Keratinocyte (primary cell): ENCODE measurements at regions not wholly inside any gene's neighbourhood (a gene's known extent, or its start where the extent isn't known, plus 50 kb on each side); places are given as distances from the start of the nearest gene placed in this dataset.

Experiments used
- DNase-seq: peaks from one replicate; pipeline ENCODE4 v3.0.0-alpha.2; 2011; ENCODE audit warnings: low read depth, missing footprints, low spot score
- FAIRE-seq: peaks from 2 replicates; lab custom pipeline; 2011; peaks lifted over from hg19 to GRCh38; lab: Jason Lieb, UNC
- H2AFZ ChIP-seq: 2 replicates; pipeline ENCODE4 v1.6.0; 2012; ENCODE audit warnings: low read length, control low read depth, inconsistent platforms; ENCODE audit not compliant: control insufficient read depth
- H3K27ac ChIP-seq: 2 replicates; pipeline ENCODE4 v1.5.1; 2011; ENCODE audit warnings: low read length; ENCODE audit not compliant: control insufficient read depth, insufficient read depth
- H3K27me3 ChIP-seq: 3 replicates; pipeline ENCODE4 v1.6.0; 2011; ENCODE audit warnings: low read length; ENCODE audit not compliant: control insufficient read depth, insufficient read depth; ENCODE audit errors: extremely low read depth
- H3K36me3 ChIP-seq, 2 experiments: 2 replicates in 1 of 2; 3 replicates in 1 of 2; pipeline ENCODE4 v1.5.1; 2011; ENCODE audit warnings: low read length in 2 of 2, mild to moderate bottlenecking in 1 of 2; ENCODE audit not compliant: control insufficient read depth in 2 of 2, insufficient read depth in 2 of 2; ENCODE audit errors: extremely low read depth in 1 of 2
- H3K4me1 ChIP-seq: 3 replicates; pipeline ENCODE4 v1.5.1; 2011; ENCODE audit warnings: low read length; ENCODE audit not compliant: control insufficient read depth, insufficient read depth; ENCODE audit errors: extremely low read depth
- H3K4me2 ChIP-seq: 3 replicates; pipeline ENCODE4 v1.6.0; 2011; ENCODE audit warnings: low read depth, low read length; ENCODE audit not compliant: control insufficient read depth, insufficient read depth; ENCODE audit errors: extremely low read depth
- H3K4me3 ChIP-seq, 3 experiments: fragments of 200-600 bp in 1 of 3; sonication (generic) in 1 of 3; 2 replicates in 2 of 3; 3 replicates in 1 of 3; pipeline ENCODE4 v1.5.1; 2011 to 2016; ENCODE audit warnings: low read length in 3 of 3, mild to moderate bottlenecking in 3 of 3, control low read depth in 2 of 3, inconsistent platforms in 1 of 3, low read depth in 1 of 3, mixed read lengths in 1 of 3, mixed run types in 1 of 3, moderate library complexity in 1 of 3; ENCODE audit not compliant: control insufficient read depth in 2 of 3, insufficient read depth in 2 of 3; ENCODE audit errors: extremely low read depth in 1 of 3
- H3K79me2 ChIP-seq: 2 replicates; pipeline ENCODE4 v1.6.0; 2012; ENCODE audit warnings: low read length; ENCODE audit not compliant: control insufficient read depth, insufficient read depth
- H3K9ac ChIP-seq: 3 replicates; pipeline ENCODE4 v1.6.0; 2011; ENCODE audit warnings: low read length; ENCODE audit not compliant: control insufficient read depth, insufficient read depth; ENCODE audit errors: extremely low read depth
- H3K9me1 ChIP-seq: 3 replicates; pipeline ENCODE4 v1.6.0; 2011; ENCODE audit warnings: low read length; ENCODE audit not compliant: control insufficient read depth, insufficient read depth; ENCODE audit errors: extremely low read depth
- H3K9me3 ChIP-seq: 2 replicates; pipeline ENCODE4 v1.5.1; 2012; ENCODE audit warnings: low read depth, low read length; ENCODE audit not compliant: control insufficient read depth
- H4K20me1 ChIP-seq: 3 replicates; pipeline ENCODE4 v1.6.0; 2011; ENCODE audit warnings: low read length; ENCODE audit not compliant: control insufficient read depth, insufficient read depth; ENCODE audit errors: extremely low read depth
- EZH2 ChIP-seq: IDR thresholded peaks from one replicate; pipeline ENCODE4 v1.6.1; 2012; ENCODE audit warnings: inconsistent platforms, mild to moderate bottlenecking, low read length, moderate library complexity
- dilution Hi-C: fragments of 300-500 bp; cut with MboI; formaldehyde crosslinking; loops from one replicate; pipeline ENCODE4 v1.7.0; 2020; ENCODE audit warnings: low sequenced_read_pairs; ENCODE audit not compliant: extremely low pct_ligation_motif_present
- TF ChIP-seq, protein P1 (sequence below), 3 experiments: IDR thresholded peaks in 1 of 3; conservative IDR thresholded peaks in 1 of 3; optimal IDR thresholded peaks in 1 of 3; 2 replicates in 2 of 3; 3 replicates in 1 of 3; pipeline versions ENCODE3 to v1.5.1; 2011; ENCODE audit warnings: low read length in 3 of 3, mild to moderate bottlenecking in 3 of 3, moderate library complexity in 2 of 3, control low read depth in 1 of 3, inconsistent platforms in 1 of 3; ENCODE audit not compliant: insufficient read depth in 2 of 3; ENCODE audit errors: extremely low read depth in 1 of 3

DNA sequence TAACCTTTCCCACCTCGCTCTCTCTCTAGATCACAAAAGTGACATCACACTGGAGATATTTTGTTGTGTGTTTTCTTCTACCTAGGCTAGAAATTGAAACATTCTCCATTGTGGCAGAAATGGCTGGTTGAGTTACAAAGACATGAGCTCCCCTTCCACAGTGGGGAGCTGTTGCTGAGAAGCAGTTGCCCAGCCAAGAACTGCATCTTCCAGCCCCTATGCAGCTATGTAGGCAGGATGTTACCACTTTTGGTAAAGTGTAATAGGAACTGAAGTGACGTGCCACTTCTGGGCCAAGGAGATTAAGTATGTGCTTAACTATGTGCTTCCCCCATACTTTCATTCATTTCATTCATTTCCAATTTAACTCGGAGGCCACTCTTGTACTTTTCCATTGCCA is 138.7 kb upstream of the E2F7 start:
- Histone ChIP-seq H4K20me1 (no peaks in the 10 kb centered on the region), H3K4me2 (no peak overlapping the region), H3K27ac (no peak overlapping the region), H2AFZ (no peak overlapping the region), H3K9me3 (no peaks in the 10 kb centered on the region), H3K4me1 (peaks cover 7% of the 10 kb centered on the region), H3K9ac (no peak overlapping the region), H3K27me3 (no peaks in the 10 kb centered on the region), H3K36me3 (no peaks in the 10 kb centered on the region), H3K4me3 (no peak overlapping the region), H3K79me2 (no peaks in the 10 kb centered on the region), H3K9me1 (no peaks in the 10 kb centered on the region)
- no peak for TF ChIP-seq EZH2
- TF ChIP-seq, protein P1, sequence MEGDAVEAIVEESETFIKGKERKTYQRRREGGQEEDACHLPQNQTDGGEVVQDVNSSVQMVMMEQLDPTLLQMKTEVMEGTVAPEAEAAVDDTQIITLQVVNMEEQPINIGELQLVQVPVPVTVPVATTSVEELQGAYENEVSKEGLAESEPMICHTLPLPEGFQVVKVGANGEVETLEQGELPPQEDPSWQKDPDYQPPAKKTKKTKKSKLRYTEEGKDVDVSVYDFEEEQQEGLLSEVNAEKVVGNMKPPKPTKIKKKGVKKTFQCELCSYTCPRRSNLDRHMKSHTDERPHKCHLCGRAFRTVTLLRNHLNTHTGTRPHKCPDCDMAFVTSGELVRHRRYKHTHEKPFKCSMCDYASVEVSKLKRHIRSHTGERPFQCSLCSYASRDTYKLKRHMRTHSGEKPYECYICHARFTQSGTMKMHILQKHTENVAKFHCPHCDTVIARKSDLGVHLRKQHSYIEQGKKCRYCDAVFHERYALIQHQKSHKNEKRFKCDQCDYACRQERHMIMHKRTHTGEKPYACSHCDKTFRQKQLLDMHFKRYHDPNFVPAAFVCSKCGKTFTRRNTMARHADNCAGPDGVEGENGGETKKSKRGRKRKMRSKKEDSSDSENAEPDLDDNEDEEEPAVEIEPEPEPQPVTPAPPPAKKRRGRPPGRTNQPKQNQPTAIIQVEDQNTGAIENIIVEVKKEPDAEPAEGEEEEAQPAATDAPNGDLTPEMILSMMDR (optimal IDR thresholded peaks at IDR 0.05 in 1 of 3, IDR thresholded peaks at IDR 0.05 in 1 of 3, conservative IDR thresholded peaks at IDR 0.05 in 1 of 3; ENCODE audit: extremely low read depth in 1 of 3, insufficient read depth in 2 of 3, low read length in 3 of 3): peak in 2 of 3 experiments; percentile 28 to 57
- dilution Hi-C loops: no loop called here
- DNase-seq (no peak), FAIRE-seq (peak; percentile 32)

- no peaks in the 10 kb centered on the region for H3K9me3 ChIP-seq
Measured at GRCh38 chr12:77202457-77203060, 137.2 kb upstream of the E2F7 start.

More at GRCh38 chr12:77202457-77203060, 137.2 kb upstream of the E2F7 start:
- Histone ChIP-seq H3K36me3 (no peaks in the 10 kb centered on the region), H3K9me1 (no peaks in the 10 kb centered on the region), H3K79me2 (no peaks in the 10 kb centered on the region), H3K27ac (no peak overlapping the region), H3K4me1 (peaks cover 7% of the 10 kb centered on the region), H3K9ac (no peak overlapping the region), H3K27me3 (no peaks in the 10 kb centered on the region), H2AFZ (no peak overlapping the region), H3K4me3 (no peak overlapping the region), H3K4me2 (no peak overlapping the region), H4K20me1 (no peaks in the 10 kb centered on the region)
- FAIRE-seq (no peak), DNase-seq (no peak)
- no peak for TF ChIP-seq EZH2
- TF ChIP-seq, protein P1 (optimal IDR thresholded peaks at IDR 0.05 in 1 of 3, IDR thresholded peaks at IDR 0.05 in 1 of 3, conservative IDR thresholded peaks at IDR 0.05 in 1 of 3; ENCODE audit: extremely low read depth in 1 of 3, insufficient read depth in 2 of 3, low read length in 3 of 3): no peak
- dilution Hi-C loops: no loop called here
